Naive B cell (primary cell): ENCODE measurements at regions not wholly inside any gene's neighbourhood (a gene's known extent, or its start where the extent isn't known, plus 50 kb on each side); places are given as distances from the start of the nearest gene placed in this dataset.

Source experiments
- ATAC-seq, 2 donors: fragments of 150-1000 bp; cut with Tn5 transposase; 2 replicates each; pipeline ENCODE4 v1.10.0; 2021; ENCODE audit warnings: low read depth in 2 of 2, mild to moderate bottlenecking in 2 of 2, moderate library complexity in 2 of 2
- DNase-seq: peaks from one replicate; pipeline ENCODE4 v3.0.0; 2022
- H3K27ac Mint-ChIP-seq, 6 donors: one replicate each; pipeline ENCODE4 v1.8.0; 2020 to 2022; ENCODE audit warnings: mild to moderate bottlenecking in 6 of 6, mixed read lengths in 6 of 6, moderate library complexity in 5 of 6, inconsistent platforms in 2 of 6
- H3K27me3 Mint-ChIP-seq, 3 donors: one replicate each; pipeline ENCODE4 v1.8.0; 2021 to 2022; ENCODE audit warnings: mixed read lengths in 3 of 3, mild to moderate bottlenecking in 1 of 3
- H3K36me3 Mint-ChIP-seq, 2 donors: one replicate each; pipeline ENCODE4 v1.8.0; 2020 to 2022; ENCODE audit warnings: mixed read lengths in 2 of 2, inconsistent platforms in 1 of 2, mild to moderate bottlenecking in 1 of 2
- H3K4me1 Mint-ChIP-seq, 3 donors: one replicate each; pipeline ENCODE4 v1.8.0; 2020 to 2022; ENCODE audit warnings: mixed read lengths in 3 of 3, inconsistent platforms in 1 of 3, mild to moderate bottlenecking in 1 of 3, moderate library complexity in 1 of 3
- H3K4me3 Mint-ChIP-seq, 8 donors: one replicate each; pipeline ENCODE4 v1.8.0; 2020 to 2022; ENCODE audit warnings: mild to moderate bottlenecking in 8 of 8, mixed read lengths in 8 of 8, moderate library complexity in 8 of 8, inconsistent platforms in 2 of 8
- H3K9me3 Mint-ChIP-seq, 7 donors: one replicate each; pipeline ENCODE4 v1.8.0; 2020 to 2022; ENCODE audit warnings: mixed read lengths in 7 of 7, mild to moderate bottlenecking in 5 of 7, inconsistent platforms in 2 of 7, moderate library complexity in 1 of 7

DNA sequence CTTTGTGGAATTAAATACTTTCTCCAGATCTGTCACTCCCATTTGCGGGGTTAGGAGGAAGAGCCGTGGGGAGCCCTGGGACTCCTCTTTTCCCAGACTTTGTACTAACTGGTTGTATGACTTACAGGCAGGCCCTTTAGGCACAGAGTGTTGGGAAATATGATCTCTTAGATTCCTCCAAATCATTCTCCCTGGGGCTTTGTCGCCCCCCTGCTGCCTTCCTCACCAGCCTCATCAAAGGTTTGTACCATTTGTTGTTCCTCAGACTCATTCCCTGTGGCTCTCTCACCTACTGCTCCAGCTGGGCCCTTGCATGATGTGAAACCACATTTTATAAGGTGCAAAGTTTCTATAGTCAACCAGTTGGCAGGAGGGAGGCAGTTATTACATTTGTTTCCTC is 56.4 kb downstream of the CRYGS start:
- DNase-seq (no peak), ATAC-seq (no peak)
- no peaks in the 10 kb centered on the region for H3K4me1 Mint-ChIP-seq
- peaks cover 6 to 9% (median 7%) of the 10 kb centered on the region in 3 donors for H3K27me3 Mint-ChIP-seq
- H3K27ac Mint-ChIP-seq = no peak overlapping the region
- no peaks in the 10 kb centered on the region for H3K36me3 Mint-ChIP-seq
- H3K4me3 Mint-ChIP-seq = no peak overlapping the region
- no peaks in the 10 kb centered on the region for H3K9me3 Mint-ChIP-seq

DNA sequence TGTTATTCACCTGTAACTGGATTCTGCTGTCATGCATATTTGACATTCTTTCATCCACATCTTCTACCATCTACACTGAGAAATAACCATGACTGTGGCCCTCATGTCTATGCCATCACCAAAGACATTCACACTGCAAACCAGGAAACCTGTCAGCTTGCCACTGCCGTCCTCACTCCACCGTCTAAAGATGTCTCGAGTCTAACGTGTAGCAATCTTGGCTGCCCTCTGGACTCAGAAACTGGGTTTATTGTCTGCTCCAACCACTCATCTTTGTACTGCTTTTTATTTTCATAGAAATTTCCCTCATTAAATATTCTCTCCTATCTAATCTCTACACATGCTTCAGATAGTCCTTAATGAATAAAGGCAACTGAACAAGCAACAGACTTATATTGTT is 57.1 kb downstream of the CRYGS start:
- H3K27me3 Mint-ChIP-seq = peaks cover 6 to 9% (median 7%) of the 10 kb centered on the region in 3 donors
- H3K4me3 Mint-ChIP-seq = no peak overlapping the region
- no peaks in the 10 kb centered on the region for H3K36me3 Mint-ChIP-seq
- H3K9me3 Mint-ChIP-seq = no peaks in the 10 kb centered on the region
- no peak for DNase-seq
- no peak for ATAC-seq
- no peak overlapping the region for H3K27ac Mint-ChIP-seq
- no peaks in the 10 kb centered on the region for H3K4me1 Mint-ChIP-seq

DNA sequence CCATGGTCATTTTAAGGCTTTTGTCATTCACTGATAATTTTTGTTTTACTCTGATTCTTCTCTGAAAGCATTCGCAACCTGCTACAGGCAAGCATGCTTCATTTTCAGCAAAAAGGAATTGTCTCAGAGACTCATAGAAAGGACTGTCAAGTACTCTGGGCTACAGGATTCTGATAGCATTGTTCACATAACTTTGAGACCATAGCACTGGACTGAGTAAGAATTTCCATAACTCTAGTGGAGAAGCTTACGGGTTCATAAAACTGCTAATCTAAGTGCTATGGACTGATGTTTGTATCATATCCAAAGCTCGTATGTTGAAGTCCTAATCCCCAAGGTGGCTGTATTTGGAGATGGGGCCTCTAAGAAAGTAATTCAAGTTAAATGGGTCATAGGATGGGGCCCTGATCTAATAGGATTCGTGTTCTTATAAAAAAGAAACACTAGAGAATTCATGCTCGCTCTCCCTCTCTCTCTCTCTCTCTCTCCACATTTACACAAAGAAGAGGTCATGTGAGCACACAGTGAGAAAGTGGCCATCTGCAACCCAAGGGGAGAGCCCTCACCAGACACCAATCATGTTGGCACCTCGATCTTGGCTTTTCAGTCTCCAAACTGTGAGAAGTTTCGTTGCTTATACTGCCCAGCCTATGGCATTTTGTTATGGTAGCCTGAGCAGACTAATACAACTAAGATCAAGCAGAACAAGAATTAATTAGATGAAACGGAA is 60.4 kb downstream of the CRYGS start:
- H3K9me3 Mint-ChIP-seq = peaks cover 0 to 4% (median 0%) of the 10 kb centered on the region in 7 donors
- H3K27ac Mint-ChIP-seq = no peak overlapping the region
- H3K4me1 Mint-ChIP-seq = peaks cover 5 to 8% (median 6%) of the 10 kb centered on the region in 3 donors
- no peaks in the 10 kb centered on the region for H3K36me3 Mint-ChIP-seq
- H3K4me3 Mint-ChIP-seq = no peak overlapping the region
- DNase-seq (no peak), ATAC-seq (no peak)
- H3K27me3 Mint-ChIP-seq = peaks cover 3 to 12% (median 3%) of the 10 kb centered on the region in 3 donors

DNA sequence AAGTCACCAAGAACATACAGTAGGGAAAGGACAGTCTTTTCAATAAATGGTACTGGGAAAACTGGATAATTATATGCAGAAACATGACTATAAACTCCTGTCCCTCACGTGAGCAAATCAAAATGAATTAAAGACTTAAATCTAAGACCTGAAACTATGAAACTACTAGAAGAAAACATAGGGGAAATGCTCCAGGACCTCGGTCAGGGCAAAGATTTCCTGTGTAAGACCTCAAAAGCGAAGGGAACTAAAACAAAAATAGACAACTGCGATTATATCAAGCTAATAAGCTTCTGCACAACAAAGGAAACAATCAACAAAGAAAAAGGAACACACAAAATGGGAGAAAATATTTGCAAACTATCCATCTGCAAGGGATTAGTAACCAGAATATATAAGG is 62.7 kb downstream of the CRYGS start:
- H3K4me3 Mint-ChIP-seq = no peak overlapping the region
- no peak for ATAC-seq
- no peaks in the 10 kb centered on the region for H3K36me3 Mint-ChIP-seq
- no peak overlapping the region for H3K27ac Mint-ChIP-seq
- H3K4me1 Mint-ChIP-seq = peaks cover 5 to 8% (median 6%) of the 10 kb centered on the region in 3 donors
- H3K9me3 Mint-ChIP-seq = peaks cover 0 to 4% (median 0%) of the 10 kb centered on the region in 7 donors
- DNase-seq = no peak
- H3K27me3 Mint-ChIP-seq = peaks cover 0 to 13% (median 12%) of the 10 kb centered on the region in 3 donors

DNA sequence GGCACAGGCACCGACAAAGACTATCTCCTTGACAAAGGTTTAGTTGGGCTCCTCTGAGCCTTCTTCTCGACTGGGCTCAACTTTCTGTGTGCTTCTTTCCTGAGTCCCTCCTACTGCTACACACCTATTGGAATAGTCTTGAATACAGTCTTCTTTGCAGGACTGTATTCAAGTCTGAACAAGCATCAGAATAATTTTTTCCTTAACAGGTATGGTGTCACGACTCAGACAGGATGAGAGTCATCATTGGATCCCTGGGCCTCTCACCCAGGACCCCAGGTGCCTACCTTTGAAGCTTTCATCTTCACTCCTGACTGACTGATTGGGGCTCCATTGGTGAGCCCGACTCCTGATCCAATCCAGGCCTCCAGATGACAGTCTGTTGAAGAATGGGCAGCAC is 66.3 kb downstream of the CRYGS start:
- DNase-seq = no peak
- Mint-ChIP-seq H3K27ac (no peak overlapping the region), H3K27me3 (peaks cover 12 to 18% (median 15%) of the 10 kb centered on the region in 3 donors), H3K9me3 (peaks cover 0 to 4% (median 0%) of the 10 kb centered on the region in 7 donors), H3K4me3 (no peak overlapping the region), H3K4me1 (peaks cover 6 to 8% (median 8%) of the 10 kb centered on the region in 3 donors), H3K36me3 (no peaks in the 10 kb centered on the region)
- no peak for ATAC-seq

DNA sequence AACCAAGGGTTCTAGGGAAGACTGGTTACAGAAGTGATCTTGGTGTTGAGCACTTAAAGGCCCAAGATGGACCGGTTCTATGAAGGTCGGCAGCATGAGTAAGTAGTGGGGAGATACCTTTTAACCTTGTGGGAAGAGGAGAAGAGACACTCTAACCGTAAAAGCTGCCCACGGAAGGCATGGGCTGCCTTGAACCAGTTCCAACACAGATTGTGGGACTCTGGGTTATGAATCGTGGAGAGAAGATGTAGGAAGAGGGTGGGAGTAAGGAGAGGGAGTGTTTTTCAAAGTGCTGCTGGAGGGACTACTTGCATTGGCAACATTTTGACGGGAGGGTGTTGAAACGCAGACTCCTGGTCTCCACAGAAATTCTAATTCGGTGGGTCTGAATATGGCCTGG is 67.1 kb downstream of the CRYGS start:
- Mint-ChIP-seq H3K9me3 (peaks cover 0 to 4% (median 0%) of the 10 kb centered on the region in 7 donors), H3K4me3 (no peak overlapping the region), H3K27ac (peak overlapping the region in 1 of 6 donors; percentile 60), H3K27me3 (peaks cover 12 to 19% (median 18%) of the 10 kb centered on the region in 3 donors), H3K36me3 (no peaks in the 10 kb centered on the region), H3K4me1 (peaks cover 6 to 8% (median 8%) of the 10 kb centered on the region in 3 donors)
- no peak for DNase-seq
- ATAC-seq = no peak

DNA sequence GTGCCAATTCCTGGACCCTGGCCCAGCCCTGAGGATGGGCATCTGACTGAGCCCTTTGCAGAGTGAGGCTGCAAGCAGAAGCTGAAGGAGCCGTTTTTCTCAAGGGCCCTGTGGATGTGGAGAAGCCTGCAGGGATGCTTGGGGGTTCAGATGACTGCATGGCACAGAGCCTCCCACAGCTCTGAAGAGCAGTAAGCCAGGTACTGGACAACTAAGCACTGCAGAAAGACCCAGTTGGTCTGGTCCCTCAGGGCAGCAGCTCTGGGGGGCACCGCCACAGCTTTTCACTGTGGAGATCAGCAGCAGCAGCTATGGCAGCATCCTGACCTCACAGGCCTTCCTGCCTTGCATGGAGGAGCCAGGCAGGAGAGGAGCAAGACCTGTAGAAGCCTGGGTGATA is 67.6 kb downstream of the CRYGS start:
- H3K9me3 Mint-ChIP-seq = peaks cover 0 to under 1% (median 0%) of the 10 kb centered on the region in 7 donors
- H3K36me3 Mint-ChIP-seq = no peaks in the 10 kb centered on the region
- DNase-seq (no peak), ATAC-seq (no peak)
- H3K27me3 Mint-ChIP-seq = peaks cover 12 to 19% (median 13%) of the 10 kb centered on the region in 3 donors
- peaks cover 4 to 6% (median 4%) of the 10 kb centered on the region in 3 donors for H3K4me1 Mint-ChIP-seq
- no peak overlapping the region for H3K4me3 Mint-ChIP-seq
- no peak overlapping the region for H3K27ac Mint-ChIP-seq

DNA sequence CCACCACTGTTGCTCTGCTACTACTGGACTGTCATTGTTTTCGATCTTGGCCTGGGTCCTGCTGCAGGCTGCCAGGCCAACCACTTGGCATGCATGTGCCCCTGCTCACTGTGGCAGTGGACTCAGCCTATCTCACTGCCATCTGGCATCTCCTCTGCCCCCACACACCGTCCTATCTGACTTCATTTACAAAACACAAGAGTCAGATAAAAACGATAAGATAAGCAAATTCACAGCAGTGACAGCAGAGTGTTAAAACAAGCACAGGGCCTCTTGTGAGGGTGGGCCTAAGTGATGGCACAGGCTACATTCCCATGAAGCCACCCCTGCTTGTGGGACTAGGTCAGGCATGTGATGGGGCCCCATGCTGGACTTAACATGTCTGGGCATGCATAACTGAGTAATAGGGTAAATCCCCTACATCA is 68.1 kb downstream of the CRYGS start:
- ATAC-seq (no peak), DNase-seq (no peak)
- Mint-ChIP-seq H3K36me3 (no peaks in the 10 kb centered on the region), H3K27me3 (peaks cover 12 to 19% (median 12%) of the 10 kb centered on the region in 3 donors), H3K4me1 (peaks cover 0 to 3% (median 0%) of the 10 kb centered on the region in 3 donors), H3K27ac (no peak overlapping the region), H3K4me3 (no peak overlapping the region), H3K9me3 (no peaks in the 10 kb centered on the region)

DNA sequence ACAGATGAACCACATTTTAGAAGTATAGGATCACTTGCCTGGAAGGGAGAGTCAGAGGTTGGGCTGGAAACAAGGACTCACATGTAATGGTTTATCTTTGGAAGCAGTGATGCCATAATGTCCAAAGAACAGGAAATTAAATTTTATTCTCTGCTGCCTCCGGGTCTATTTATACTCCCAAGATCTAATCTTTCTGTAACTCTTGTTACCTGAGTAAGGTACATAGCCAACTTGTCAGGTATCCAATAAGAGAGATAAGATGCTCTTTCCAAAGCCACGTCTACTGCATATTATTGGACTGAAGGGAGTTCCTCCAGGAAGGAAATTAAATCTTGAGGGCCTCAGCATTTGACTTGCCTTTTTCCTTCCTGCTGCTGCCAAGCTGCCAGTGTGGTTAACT is 71.0 kb downstream of the CRYGS start:
- H3K4me3 Mint-ChIP-seq = no peak overlapping the region
- DNase-seq (no peak), ATAC-seq (no peak)
- H3K36me3 Mint-ChIP-seq = no peaks in the 10 kb centered on the region
- H3K4me1 Mint-ChIP-seq = peaks cover 8 to 11% (median 9%) of the 10 kb centered on the region in 3 donors
- H3K9me3 Mint-ChIP-seq = no peaks in the 10 kb centered on the region
- H3K27ac Mint-ChIP-seq = no peak overlapping the region
- peaks cover 5 to 33% (median 12%) of the 10 kb centered on the region in 3 donors for H3K27me3 Mint-ChIP-seq

DNA sequence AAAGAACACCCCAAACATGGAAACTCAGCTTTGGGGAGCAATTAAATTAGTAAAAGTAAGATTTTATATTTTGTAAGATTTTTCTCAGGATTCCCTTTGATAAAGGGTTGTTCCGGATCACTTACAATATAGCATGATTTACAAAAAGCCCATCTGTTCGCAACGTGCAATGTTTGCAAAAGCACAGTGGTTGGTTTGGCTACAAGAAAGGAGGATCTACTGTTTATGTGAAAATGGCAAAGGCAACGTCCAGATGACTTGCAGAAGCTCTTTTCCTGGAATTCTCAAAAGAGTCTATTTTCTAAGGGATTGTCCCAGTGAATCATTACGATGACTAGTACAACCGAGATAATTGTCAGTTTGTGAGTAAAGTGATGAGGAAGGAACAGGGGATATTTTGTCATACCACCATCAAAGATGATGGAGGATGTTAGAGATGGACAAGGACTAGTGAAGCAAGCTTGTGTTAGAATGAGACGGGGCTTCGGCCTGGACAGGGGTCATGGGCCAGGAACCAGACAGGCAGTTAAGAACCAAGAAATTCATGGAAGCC is 71.6 kb downstream of the CRYGS start:
- H3K27ac Mint-ChIP-seq = no peak overlapping the region
- no peaks in the 10 kb centered on the region for H3K9me3 Mint-ChIP-seq
- H3K36me3 Mint-ChIP-seq = no peaks in the 10 kb centered on the region
- no peak overlapping the region for H3K4me3 Mint-ChIP-seq
- ATAC-seq (no peak), DNase-seq (no peak)
- H3K4me1 Mint-ChIP-seq = peaks cover 8 to 11% (median 9%) of the 10 kb centered on the region in 3 donors
- H3K27me3 Mint-ChIP-seq = peaks cover 5 to 33% (median 8%) of the 10 kb centered on the region in 3 donors

DNA sequence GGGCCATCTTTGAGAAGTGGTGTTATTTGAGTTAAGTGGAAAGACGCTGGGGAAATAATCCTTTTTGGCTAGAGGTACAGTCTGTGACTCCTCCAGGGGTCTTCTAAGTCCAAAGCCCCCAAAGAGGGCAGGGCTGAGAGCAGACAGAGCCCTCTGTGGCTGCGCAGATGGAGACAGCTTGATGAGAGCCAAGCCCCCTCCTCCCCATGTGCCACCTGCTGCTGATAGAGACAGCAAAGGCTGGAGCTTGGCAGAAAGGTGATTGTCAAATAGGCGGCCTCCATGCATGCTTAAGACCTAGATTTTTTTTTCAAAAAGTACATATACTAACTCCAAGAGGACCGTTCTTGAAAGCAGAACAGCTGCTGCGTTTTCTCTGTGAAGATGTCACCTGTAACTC is 72.4 kb downstream of the CRYGS start:
- DNase-seq (no peak), ATAC-seq (no peak)
- Mint-ChIP-seq H3K4me1 (peaks cover 8 to 11% (median 9%) of the 10 kb centered on the region in 3 donors), H3K9me3 (no peaks in the 10 kb centered on the region), H3K4me3 (no peak overlapping the region), H3K27me3 (peaks cover 5 to 33% (median 8%) of the 10 kb centered on the region in 3 donors), H3K27ac (no peak overlapping the region), H3K36me3 (no peaks in the 10 kb centered on the region)

DNA sequence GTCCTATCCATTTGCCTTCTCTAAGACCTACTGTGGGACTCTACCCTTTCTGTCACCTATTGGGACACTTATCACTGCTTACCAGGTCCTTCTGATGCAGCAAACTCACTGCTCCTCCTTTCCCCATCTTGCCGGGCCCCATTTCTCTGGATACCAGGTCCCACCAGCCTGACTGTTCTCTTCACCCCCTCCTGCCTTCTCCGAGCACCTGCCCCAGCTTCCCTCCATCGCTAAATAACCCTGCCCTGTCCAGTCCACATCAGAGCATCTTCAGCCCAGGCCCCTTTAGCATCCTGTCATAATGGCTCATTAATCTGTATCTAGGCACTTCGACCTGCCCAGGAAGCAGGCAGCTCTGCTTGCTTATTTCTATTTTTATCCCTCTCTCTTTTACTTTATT is 74.7 kb downstream of the CRYGS start:
- Mint-ChIP-seq H3K4me1 (peaks cover 8 to 11% (median 9%) of the 10 kb centered on the region in 3 donors), H3K36me3 (no peaks in the 10 kb centered on the region), H3K4me3 (peak overlapping the region in 1 of 8 donors; percentile 62), H3K9me3 (no peaks in the 10 kb centered on the region), H3K27me3 (peaks cover 0 to 24% (median 8%) of the 10 kb centered on the region in 3 donors), H3K27ac (peak overlapping the region in 1 of 6 donors; percentile 16)
- DNase-seq (no peak), ATAC-seq (no peak)

DNA sequence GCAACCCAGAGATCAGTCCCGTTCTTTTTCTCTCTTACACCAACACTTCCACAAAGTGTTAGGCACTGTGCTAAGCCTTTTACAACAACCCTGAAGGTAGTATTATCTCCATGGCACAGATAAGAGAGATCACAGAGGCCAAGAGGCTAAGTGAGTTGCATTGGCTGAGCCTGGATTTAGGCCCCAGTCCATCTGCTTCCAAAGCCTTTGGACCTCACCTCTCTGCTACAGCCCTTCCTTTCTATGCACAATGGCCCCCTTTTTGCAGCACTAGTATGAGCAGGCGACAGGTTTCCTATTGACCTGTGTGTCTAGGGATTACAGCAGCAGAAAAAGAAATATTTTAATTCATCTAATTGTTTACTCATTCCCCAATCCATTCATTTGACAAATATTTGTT is 76.2 kb downstream of the CRYGS start:
- peaks cover 0 to 19% (median 17%) of the 10 kb centered on the region in 3 donors for H3K27me3 Mint-ChIP-seq
- ATAC-seq (no peak), DNase-seq (no peak)
- no peak overlapping the region for H3K27ac Mint-ChIP-seq
- H3K4me3 Mint-ChIP-seq = no peak overlapping the region
- H3K36me3 Mint-ChIP-seq = no peaks in the 10 kb centered on the region
- H3K4me1 Mint-ChIP-seq = peaks cover 7 to 11% (median 8%) of the 10 kb centered on the region in 3 donors
- peaks cover 0 to 2% (median 0%) of the 10 kb centered on the region in 7 donors for H3K9me3 Mint-ChIP-seq

DNA sequence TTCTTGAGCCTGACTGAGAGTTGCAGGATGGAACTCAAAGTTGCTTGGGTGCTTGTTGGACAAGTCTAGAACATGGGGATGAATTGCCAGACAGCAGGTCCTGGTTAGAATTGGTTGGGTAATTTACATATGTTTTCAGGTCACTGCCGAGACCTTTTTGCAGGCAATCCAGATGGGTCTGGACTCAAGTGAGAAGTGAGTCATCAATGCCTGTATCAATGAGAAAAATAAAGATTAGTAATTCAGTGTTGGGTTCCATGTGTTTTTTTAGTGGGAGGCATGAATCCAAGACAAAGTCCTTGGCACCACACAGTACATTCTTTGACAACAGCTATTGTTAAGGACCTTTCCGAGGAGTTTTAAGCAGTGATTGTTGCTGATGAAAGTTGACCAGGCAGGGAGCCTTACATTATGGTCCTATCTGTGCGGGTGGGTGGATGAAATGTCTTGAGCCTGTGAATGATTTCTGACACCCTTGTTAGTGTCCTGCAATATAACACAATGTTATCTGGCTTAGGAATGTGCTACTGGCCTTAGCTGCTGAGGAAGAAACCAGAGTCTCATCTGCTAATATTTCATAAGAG is 77.7 kb downstream of the CRYGS start:
- Mint-ChIP-seq H3K27ac (no peak overlapping the region), H3K4me3 (no peak overlapping the region), H3K4me1 (peaks cover 7 to 11% (median 8%) of the 10 kb centered on the region in 3 donors), H3K9me3 (peaks cover 0 to 2% (median 0%) of the 10 kb centered on the region in 7 donors), H3K36me3 (no peaks in the 10 kb centered on the region), H3K27me3 (peaks cover 8 to 17% (median 14%) of the 10 kb centered on the region in 3 donors)
- no peak for ATAC-seq
- no peak for DNase-seq
